GM12878 (cell line): ENCODE measurements at regions not wholly inside any gene's neighbourhood (a gene's known extent, or its start where the extent isn't known, plus 50 kb on each side); places are given as distances from the start of the nearest gene placed in this dataset.

ENCODE experiments used
- CBX3 ChIP-seq: fragments of 200-600 bp; sonication (generic); IDR thresholded peaks from 2 replicates; pipeline ENCODE4 v1.6.1; 2016; ENCODE audit warnings: low read depth, borderline replicate concordance
- EGR1 ChIP-seq, 2 experiments: IDR thresholded peaks; 1 replicate in 1 of 2; 2 replicates in 1 of 2; pipeline ENCODE4 v1.6.1; 2011 to 2012; ENCODE audit warnings: low read depth in 2 of 2, low read length in 2 of 2, borderline replicate concordance in 1 of 2, mild to moderate bottlenecking in 1 of 2, moderate library complexity in 1 of 2
- GATAD2B ChIP-seq: fragments of 450-650 bp; conservative IDR thresholded peaks from 2 replicates; pipeline ENCODE4 v1.6.1; 2017; ENCODE audit warnings: low read depth, mild to moderate bottlenecking, moderate library complexity
- MYC ChIP-seq: IDR thresholded peaks from 2 replicates; pipeline ENCODE4 v1.6.1; 2011; ENCODE audit warnings: mild to moderate bottlenecking, low read length, moderate library complexity, inconsistent platforms; ENCODE audit not compliant: insufficient read depth, insufficient replicate concordance, insufficient read length, severe bottlenecking
- NR2C1 ChIP-seq: fragments of 450-650 bp; IDR thresholded peaks from 2 replicates; pipeline ENCODE4 v1.6.1; 2017; ENCODE audit warnings: antibody characterized with exemption, mild to moderate bottlenecking, moderate library complexity
- RB1 ChIP-seq: fragments of 450-650 bp; formaldehyde crosslinking; IDR thresholded peaks from 2 replicates; pipeline ENCODE4 v1.6.1; 2017; ENCODE audit warnings: mild to moderate bottlenecking, borderline replicate concordance
- RUNX3 ChIP-seq: IDR thresholded peaks from 2 replicates; pipeline ENCODE4 v1.6.1; 2012; ENCODE audit warnings: low read length, inconsistent platforms
- SIX5 ChIP-seq: IDR thresholded peaks from 2 replicates; pipeline ENCODE4 v1.6.1; 2011; ENCODE audit warnings: mild to moderate bottlenecking, low read depth, low read length, moderate library complexity; ENCODE audit not compliant: severe bottlenecking
- SRF ChIP-seq, 2 experiments: IDR thresholded peaks; 2 replicates each; pipeline ENCODE4 v1.6.1; 2011; ENCODE audit warnings: low read depth in 2 of 2, low read length in 2 of 2, mild to moderate bottlenecking in 1 of 2, moderate library complexity in 1 of 2
- USF2 ChIP-seq: IDR thresholded peaks from 2 replicates; pipeline ENCODE4 v1.6.1; 2011; ENCODE audit warnings: low read depth, low read length, improper control_type of control experiment, borderline replicate concordance
- ZNF687 ChIP-seq: fragments of 450-650 bp; IDR thresholded peaks from 2 replicates; pipeline ENCODE4 v1.6.1; 2017; ENCODE audit warnings: mild to moderate bottlenecking, moderate library complexity
- ZZZ3 ChIP-seq: IDR thresholded peaks from 2 replicates; pipeline ENCODE4 v1.6.1; 2011; ENCODE audit warnings: low read depth; ENCODE audit not compliant: control insufficient read depth, insufficient read length

GRCh38 chr12:33000016-33000415, 103.4 kb upstream of the PKP2 start (continued):
- no peak for TF ChIP-seq ZNF687
- TF ChIP-seq SRF (IDR thresholded peaks at IDR 0.05; ENCODE audit: low read depth in 2 of 2, low read length in 2 of 2), result no peak
- TF ChIP-seq EGR1 (IDR thresholded peaks at IDR 0.05; ENCODE audit: borderline replicate concordance in 1 of 2, low read depth in 2 of 2, low read length in 2 of 2), result no peak
- no peak for TF ChIP-seq GATAD2B
- TF ChIP-seq CBX3, result no peak
- TF ChIP-seq RB1, result no peak
- TF ChIP-seq USF2, result no peak
- TF ChIP-seq RUNX3, result no peak
- no peak for TF ChIP-seq ZZZ3
- no peak for TF ChIP-seq NR2C1
- no peak for TF ChIP-seq MYC
- no peak for TF ChIP-seq SIX5
